GM10266 (cell line): ENCODE measurements at regions not wholly inside any gene's neighbourhood (a gene's known extent, or its start where the extent isn't known, plus 50 kb on each side); places are given as distances from the start of the nearest gene placed in this dataset.
"Not testable (repeated sequence)": the region's sequence is repeated elsewhere in the genome, so short reads cannot be mapped to it uniquely, and the experiment has no call there.

Source experiments
- DNase-seq: peaks from one replicate; pipeline ENCODE4 v3.0.0; 2012; ENCODE audit errors: extremely low spot score
- CTCF ChIP-seq: IDR thresholded peaks from 2 replicates; pipeline ENCODE4 v1.5.1; 2012; ENCODE audit warnings: mild to moderate bottlenecking, low read depth; ENCODE audit not compliant: control insufficient read depth, insufficient read depth; ENCODE audit errors: missing control alignments

GRCh38 chr2:200194746-200195145 lies 111.7 kb upstream of the SPATS2L start:
- TF ChIP-seq CTCF, result no peak
- no peak for DNase-seq

DNA sequence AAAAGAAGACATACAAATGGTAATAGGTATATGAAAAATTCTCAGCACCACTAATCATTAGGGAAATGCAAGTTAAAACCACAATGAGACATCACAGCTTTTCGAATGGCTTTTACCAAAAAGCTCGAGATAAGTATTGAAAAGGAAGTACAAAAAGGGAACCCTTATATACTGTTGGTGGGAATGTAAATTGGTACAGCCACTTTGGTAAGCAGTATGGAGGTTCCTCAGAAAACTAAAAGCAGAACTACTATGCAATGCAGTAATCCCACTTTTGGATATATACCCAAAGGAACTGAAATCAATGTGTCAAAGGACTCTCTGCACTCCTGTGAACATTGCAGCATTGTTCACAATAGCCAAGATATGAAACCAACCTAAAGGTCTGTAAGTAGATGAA lies 107.5 kb upstream of the SPATS2L start:
- no peak for TF ChIP-seq CTCF

GRCh38 chr2:200199576-200200263 lies 106.8 kb upstream of the SPATS2L start:
- no peak for TF ChIP-seq CTCF
- no peak for DNase-seq

More for the DNA sequence above, 107.5 kb upstream of the SPATS2L start:
- no peak for DNase-seq

- not testable (repeated sequence) for DNase-seq
Measured at GRCh38 chr2:200201839-200202238, 104.7 kb upstream of the SPATS2L start.

DNA sequence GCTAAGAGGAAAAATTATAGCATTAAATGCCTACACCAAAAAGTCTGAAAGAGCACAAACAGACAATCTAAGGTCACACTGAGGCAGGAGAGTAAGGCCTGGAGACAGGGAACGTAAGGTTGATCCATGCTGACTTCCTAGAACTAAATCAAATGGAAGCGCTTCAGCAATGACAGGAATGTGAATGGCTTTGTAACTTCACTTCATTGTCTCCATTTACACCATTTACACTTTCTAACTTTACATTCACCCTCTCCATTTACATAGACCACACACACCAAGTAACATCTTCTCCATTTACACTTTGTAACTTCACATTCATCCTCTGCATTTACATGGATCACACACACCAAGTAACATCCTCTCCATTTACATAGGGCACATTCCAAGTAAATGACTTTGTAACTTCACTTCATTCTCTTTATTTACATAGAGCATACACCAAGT lies 103.1 kb upstream of the SPATS2L start:
- DNase-seq, result no peak
- no peak for TF ChIP-seq CTCF

GRCh38 chr2:200208041-200208440 lies 98.5 kb upstream of the SPATS2L start:
- TF ChIP-seq CTCF, result no peak

GRCh38 chr2:200209030-200209429 lies 97.5 kb upstream of the SPATS2L start:
- no peak for TF ChIP-seq CTCF
- DNase-seq, result no peak

More at GRCh38 chr2:200208041-200208440, 98.5 kb upstream of the SPATS2L start:
- no peak for DNase-seq

- TF ChIP-seq CTCF, result no peak
- no peak for DNase-seq
Measured at GRCh38 chr2:200211643-200212042, 94.8 kb upstream of the SPATS2L start.
